GM18498 (cell line): ENCODE measurements at regions not wholly inside any gene's neighbourhood (a gene's known extent, or its start where the extent isn't known, plus 50 kb on each side); places are given as distances from the start of the nearest gene placed in this dataset.
"Not testable (repeated sequence)": the region's sequence is repeated elsewhere in the genome, so short reads cannot be mapped to it uniquely, and the experiment has no call there.

ENCODE experiments used
- ATAC-seq: cut with Tn5 transposase; IDR thresholded peaks from one replicate; pipeline ENCODE4 v1.9.1; 2021; ENCODE audit warnings: mild to moderate bottlenecking, moderate library complexity; ENCODE audit not compliant: unreplicated experiment

GRCh38 chr15:38002883-38003477 is 68.5 kb downstream of the TMCO5A start:
- peak; percentile 80 for ATAC-seq

DNA sequence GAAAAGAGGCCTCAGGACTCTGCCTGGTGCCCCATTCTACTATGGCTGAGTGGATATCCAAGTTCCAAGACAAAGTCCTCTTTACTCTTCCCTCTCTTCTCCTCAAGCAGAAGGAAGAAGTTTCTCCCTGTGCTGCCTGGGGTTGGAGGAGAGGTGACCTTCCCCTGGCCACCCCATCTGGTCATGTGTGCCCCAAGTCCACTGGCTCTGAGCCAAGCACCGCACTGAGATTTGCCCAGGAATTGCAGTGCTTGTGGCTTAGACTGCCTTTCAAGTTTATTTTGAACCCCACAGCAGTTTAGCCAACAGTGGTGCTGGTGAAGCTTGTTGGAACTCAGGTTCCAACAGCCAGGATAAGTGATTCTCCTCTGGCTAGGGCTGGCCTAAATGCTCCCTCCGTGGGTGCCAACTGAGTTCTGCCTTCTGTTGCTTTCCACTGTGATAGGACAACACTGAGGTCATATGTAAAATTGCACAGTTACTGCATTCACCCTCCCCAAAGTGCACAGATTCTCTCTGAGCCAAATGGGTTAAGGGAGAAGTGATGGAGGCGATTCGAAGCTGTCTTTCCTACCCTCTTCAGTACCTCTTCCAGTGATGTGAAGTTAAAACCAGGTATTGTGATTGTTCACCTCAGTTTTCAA is 69.9 kb downstream of the TMCO5A start:
- ATAC-seq, result no peak

- no peak for ATAC-seq
Observed at GRCh38 chr15:38005953-38006808, 71.7 kb downstream of the TMCO5A start.

DNA sequence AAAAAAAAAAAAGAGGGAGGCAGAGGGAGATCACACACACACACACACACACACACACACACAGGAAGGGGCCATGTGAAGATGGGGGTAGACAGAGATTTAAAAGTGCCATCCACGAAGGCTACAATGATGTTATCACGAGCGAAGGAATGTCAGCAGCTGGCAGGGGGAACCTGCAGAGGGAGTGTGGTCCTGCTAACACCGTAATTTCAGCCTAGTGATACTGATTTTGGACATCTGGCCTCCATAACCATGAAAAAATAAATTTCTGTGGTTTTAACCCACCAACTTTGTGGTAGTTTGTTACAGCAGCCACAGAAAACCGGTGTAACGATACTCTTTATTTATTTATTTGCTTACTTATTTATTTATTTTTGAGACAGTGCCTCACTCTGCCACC is 76.0 kb downstream of the TMCO5A start:
- no peak for ATAC-seq

- ATAC-seq, result no peak
Observed at GRCh38 chr15:38012894-38013293, 78.5 kb downstream of the TMCO5A start.

DNA sequence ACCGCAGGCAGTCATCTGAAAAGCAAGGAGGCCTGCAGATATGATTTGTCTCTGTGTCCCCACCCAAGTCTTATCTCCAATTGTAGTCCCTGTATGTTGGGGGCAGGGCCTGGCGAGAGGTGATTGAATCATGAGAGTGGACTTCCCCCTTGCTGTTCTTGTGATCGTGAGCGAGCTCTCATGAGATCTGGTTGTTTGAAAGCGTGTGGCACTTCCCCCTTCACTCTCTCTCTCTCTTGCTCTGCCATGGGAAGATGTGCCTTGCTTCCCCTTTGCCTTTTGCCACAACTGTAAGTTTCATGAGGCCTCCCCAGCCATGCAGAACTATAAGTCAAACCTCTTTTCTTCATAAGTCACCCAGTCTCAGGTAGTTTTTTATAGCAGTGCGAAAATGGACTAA is 83.3 kb downstream of the TMCO5A start:
- no peak for ATAC-seq

GRCh38 chr15:38019066-38019465 is 84.6 kb downstream of the TMCO5A start:
- ATAC-seq, result no peak

- ATAC-seq, result no peak
Observed at GRCh38 chr15:38021259-38021658, 86.8 kb downstream of the TMCO5A start.

- ATAC-seq, result no peak
Observed at GRCh38 chr15:38024293-38025091, 90.1 kb downstream of the TMCO5A start.

- ATAC-seq, result not testable (repeated sequence)
Observed at GRCh38 chr15:38025656-38026055, 91.2 kb downstream of the TMCO5A start.

GRCh38 chr15:38028869-38029268 is 94.4 kb downstream of the TMCO5A start:
- no peak for ATAC-seq

DNA sequence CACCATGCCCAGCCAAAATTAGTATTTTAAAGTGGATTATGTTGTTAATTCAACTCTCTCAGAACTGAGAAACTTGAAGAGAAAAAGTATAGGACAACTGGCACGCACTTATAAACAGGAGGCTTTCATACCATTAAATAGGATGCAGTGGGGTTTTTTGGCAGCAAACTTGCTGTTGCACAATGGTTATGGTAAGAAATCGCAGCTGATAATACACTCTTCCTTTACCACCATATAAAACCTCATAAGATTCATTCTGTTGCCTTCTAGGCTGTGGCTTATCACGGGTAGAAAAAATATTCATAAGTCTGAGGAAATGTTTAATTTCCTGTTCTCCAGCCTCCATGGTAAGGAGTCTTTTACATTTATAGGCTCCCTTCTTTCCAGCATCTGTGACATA is 95.3 kb downstream of the TMCO5A start:
- ATAC-seq, result no peak

GRCh38 chr15:38030609-38031008 is 96.2 kb downstream of the TMCO5A start:
- ATAC-seq, result no peak

DNA sequence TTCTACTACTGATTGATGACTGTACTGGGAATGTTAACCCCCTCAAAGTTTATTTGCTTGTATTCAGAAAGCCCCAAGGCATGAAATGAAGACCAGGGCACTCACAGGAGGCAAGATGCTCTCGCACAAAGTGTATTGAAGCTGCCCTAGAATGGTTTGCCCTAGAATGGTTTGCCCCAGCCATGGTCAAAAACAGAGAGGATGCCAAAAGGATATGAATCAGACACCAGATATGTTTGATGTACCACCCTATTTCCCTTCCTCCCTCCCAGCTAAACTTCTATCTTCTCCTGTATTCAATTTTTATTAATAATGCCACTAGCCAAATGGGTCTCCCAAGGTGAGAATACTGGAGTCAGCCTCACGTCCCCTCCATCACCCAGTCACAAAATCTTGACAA is 101.3 kb downstream of the TMCO5A start:
- no peak for ATAC-seq

GRCh38 chr15:38036790-38037338 is 102.4 kb downstream of the TMCO5A start:
- ATAC-seq, result no peak

DNA sequence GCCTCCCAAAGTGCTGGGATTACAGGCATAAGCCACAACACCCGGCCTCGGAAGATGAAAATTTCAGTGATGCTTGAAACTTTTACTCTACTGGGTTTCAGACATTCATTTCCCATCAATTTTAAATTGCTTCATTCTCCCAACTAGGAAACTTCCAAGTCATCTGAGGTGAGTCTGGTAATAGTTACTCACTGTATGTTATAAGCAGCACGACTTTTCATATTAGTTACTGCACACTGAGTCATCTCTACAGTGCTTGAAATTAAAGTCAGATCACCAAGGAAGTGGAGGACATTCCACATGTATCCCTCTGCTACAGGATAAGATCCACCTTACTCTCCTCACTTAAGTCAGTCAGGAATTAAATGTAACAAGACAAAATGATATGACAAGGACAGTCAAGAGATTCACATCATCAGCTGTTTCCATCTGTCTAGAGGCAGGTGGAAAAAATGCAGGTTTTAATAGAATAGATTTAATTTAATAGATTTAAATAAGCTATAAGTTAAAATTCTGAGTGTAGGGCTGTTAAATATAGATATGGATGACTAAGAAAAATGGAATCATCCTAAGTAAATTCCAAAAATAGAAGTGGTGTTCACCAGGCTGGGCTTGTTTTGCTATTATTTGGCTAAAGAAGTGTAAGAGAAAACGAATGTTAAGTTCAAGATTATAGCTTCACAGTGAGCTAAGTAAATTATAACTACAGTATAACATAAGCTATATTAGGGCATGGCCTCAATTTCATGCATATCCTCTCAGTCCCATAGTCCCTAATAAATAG is 104.4 kb downstream of the TMCO5A start:
- ATAC-seq, result no peak

- no peak for ATAC-seq
Observed at GRCh38 chr15:38040615-38041014, 106.2 kb downstream of the TMCO5A start.

GRCh38 chr15:38041576-38041975 is 107.1 kb downstream of the TMCO5A start:
- no peak for ATAC-seq

DNA sequence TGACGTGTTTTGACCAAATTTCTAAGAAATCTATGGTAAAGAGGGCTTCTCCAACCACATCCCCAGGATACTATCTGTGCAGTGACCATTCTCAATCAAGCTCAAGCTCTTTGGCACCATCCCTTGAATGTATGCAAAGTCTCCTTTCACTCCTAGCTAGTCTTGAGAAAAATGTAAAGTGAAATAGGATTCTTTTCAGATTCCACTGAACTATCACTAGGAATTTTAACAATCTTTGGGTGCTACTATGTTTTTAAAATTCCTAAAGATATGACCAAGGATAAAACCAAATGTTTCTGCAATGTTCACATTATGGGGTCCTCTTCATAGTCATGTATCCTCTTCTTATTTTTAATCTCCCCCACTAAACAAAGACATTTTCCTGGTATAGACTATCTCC is 107.8 kb downstream of the TMCO5A start:
- ATAC-seq, result no peak
